HG02970 (cell line): ENCODE measurements at regions not wholly inside any gene's neighbourhood (a gene's known extent, or its start where the extent isn't known, plus 50 kb on each side); places are given as distances from the start of the nearest gene placed in this dataset.

Experiments
- ATAC-seq: cut with Tn5 transposase; IDR thresholded peaks from one replicate; pipeline ENCODE4 v1.9.1; 2021; ENCODE audit warnings: mild to moderate bottlenecking, moderate library complexity, moderate number of reproducible peaks; ENCODE audit not compliant: unreplicated experiment, low FRiP score

DNA sequence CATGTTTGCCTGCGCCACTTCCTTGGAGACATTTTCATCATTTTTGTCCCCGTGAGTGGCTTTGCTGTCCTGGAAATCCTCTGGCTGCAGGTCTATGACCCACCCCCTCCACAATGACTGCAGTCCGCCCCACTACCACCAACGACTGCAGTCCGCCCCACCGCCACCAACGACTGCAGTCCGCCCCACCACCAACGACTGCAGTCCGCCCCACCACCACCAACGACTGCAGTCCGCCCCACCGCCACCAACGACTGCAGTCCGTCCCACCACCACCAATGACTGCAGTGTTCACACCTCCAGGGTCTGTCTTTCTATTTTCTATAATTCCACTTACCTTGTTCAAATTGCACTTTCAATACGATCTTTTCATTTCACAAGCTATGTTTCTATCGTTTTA, 820.7 kb upstream of the SALL3 start:
- ATAC-seq: no peak

DNA sequence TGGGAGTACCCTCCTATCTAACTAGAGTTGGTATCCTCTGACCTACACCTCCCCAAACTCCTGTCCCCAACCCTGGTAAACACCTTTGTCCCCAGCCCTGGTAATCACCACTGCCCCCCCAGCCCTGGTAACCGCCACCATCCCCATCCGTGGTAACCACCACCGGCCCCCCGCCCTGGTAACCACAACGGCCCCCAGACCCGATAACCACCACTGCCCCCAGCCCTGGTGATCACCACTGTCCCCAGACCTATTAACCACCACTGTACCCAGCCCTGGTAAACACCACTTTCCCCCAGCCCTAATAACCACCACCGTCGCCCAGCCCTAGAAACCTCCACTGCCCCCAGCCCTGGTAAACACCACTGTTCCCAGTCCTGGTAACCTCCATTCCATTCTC, 820.2 kb upstream of the SALL3 start:
- ATAC-seq: no peak

DNA sequence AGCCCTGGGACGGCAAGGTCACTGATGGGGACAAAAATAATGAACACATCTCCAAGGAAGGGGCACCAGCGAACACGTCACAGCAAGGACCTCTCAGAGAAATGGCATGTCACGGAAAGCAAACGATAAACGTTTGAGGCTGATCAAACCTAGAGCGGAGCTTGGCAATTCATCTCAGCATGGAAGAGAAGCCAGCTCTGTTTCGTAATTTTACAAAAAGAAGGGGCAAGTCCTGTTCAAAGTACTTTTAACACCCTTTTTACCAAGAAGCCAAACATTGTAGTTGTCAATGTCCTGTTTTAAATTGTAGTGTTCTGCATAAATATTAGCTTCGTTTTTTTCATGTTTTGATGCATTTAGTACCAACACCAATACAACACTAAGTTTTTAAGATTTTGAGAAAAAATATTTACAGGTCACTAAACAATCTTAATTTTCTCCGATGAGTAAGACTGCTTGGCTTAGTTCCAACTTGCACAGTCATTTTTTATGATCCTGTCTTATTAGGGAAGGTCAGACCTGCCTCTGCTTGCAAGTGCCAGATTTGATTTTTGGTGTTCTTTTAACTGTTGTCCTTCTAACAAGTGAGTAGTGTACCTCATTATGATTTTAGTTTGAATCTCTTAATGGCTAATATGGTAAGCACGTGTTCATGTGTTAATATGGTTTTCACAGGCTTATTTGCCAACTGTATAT, 818.5 kb upstream of the SALL3 start:
- no peak for ATAC-seq

- ATAC-seq: no peak
Observed at GRCh38 chr18:78165525-78165924, 814.1 kb upstream of the SALL3 start.

- ATAC-seq: no peak
Observed at GRCh38 chr18:78168526-78168925, 811.1 kb upstream of the SALL3 start.

DNA sequence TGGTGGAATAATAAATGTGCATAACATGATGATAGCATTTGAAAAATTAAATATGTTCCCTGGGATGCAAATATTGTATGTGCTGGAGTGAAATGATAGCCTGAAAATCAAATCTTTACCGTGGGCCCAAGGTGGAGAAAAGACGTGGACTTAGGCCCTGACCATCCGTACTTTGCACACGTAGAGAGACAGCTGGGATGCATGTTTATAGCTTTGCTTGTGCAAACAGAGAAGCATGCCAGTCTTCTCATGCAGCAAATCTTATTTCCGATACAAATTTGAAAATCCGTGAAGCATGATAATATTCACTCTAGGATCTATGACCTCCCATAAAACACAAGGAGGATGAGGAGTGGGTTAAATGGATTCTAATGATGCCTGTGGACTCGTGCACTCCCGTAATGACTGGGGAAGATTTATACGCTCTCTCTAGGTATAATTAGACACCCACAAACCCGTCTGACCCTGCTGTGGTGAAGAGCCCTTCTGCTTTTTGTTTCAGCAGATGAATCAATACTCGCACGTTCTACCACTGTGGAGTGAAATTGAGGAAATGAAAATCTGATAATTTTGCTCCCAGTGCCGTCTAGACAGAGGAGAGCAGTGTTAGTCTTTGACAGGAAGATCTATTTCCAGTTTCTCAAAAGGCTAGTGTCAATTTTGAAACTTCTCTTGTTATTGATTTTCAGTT, 810.3 kb upstream of the SALL3 start:
- ATAC-seq: no peak

GRCh38 chr18:78171954-78172353, 807.7 kb upstream of the SALL3 start:
- no peak for ATAC-seq

GRCh38 chr18:78174737-78175136, 804.9 kb upstream of the SALL3 start:
- no peak for ATAC-seq

DNA sequence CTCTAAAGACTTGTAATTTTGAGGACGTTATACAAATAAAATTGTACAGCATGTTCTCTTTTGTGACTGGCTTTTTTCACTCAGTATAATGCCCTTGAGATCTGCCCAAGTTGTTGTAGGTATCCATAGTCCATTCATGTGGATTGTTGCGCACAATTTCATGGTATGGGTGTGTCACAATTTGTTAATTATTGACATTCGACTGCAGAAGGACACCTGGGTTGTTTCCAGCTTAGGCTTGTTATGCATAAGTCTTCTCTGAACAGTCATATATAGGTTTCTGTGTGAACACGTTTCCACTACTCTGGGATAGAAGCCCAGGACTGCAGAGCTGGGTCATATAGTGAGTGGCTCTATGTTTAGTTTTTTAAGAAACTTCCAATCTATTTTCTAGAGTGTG, 800.8 kb upstream of the SALL3 start:
- ATAC-seq: no peak

DNA sequence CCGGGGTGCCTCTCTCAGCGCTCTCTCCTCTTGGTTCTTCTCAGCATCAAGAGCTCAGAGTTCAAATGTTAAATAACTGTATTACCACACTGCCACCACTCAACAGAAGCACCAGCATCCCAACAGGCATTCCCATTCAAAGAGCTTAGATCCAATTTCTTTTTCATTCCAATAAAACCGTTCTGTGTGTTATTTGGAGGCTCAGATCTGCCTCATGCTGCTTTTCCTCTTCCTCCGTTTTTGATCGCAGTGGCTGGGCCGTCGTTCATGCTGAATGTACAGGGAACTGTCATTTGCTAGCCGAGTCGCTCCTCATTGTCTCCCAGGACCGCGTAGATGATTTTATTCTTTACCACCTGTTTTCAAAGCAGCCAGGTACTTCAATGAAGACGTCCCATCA, 798.9 kb upstream of the SALL3 start:
- ATAC-seq: no peak

DNA sequence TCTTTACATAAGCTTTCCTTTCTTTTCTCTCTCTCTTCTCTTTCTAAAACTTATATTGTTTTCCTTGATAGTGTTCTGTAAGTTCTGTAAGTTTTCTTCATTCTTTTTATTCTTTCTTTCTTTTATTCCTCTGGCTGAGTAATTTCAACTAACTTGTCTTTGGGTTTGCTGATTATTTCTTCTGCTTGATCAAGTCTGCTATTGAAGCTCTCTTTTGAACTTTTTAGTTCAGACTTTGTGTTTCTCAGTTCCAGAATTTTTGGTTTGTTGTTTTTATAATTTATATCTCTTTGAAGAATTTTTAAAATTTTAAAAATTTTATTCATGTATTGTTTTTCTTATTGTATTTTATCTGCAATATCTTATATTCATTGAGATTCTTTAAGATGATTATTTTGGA, 795.8 kb upstream of the SALL3 start:
- no peak for ATAC-seq

- no peak for ATAC-seq
Observed at GRCh38 chr18:78191276-78191675, 788.3 kb upstream of the SALL3 start.

DNA sequence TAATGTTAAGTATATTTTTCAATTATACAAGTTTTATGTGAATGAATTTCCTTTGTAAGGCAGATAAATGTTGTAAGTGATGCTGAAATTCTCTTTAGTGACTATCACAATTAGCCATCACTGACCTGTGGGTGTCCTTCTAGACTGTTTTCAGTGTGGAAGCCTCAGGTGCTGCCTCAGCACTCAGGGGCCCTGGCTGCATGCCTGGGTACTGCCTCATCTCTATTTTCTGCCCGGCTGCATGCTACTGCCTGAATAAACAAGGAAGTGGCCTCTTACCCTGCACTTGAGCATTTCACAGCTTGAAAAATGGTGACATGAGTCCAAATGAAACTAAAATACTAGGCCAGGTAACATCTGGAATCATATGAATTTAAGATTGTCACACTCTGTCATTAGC, 787.6 kb upstream of the SALL3 start:
- no peak for ATAC-seq

- no peak for ATAC-seq
Observed at GRCh38 chr18:78196280-78196679, 783.3 kb upstream of the SALL3 start.

DNA sequence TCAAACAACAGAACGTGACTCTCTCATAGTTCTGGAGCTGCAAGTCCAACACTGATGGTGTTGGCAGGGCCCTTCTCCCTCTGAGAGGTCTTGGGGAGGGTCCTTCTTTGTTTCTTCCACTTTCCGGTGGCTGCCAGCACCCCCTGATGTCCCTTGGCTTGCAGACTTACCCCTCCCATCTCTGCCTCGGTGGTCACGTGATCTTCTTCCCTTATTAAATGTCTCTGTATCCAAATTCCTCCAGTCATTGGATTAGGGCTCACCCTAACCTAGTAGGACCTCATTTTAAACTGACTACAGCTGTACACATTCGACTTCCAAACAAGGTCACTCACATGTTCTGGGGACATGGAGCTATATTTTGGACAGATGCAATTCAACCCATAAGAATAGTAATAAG, 780.6 kb upstream of the SALL3 start:
- ATAC-seq: no peak

- ATAC-seq: no peak
Observed at GRCh38 chr18:78199611-78200010, 780.0 kb upstream of the SALL3 start.

DNA sequence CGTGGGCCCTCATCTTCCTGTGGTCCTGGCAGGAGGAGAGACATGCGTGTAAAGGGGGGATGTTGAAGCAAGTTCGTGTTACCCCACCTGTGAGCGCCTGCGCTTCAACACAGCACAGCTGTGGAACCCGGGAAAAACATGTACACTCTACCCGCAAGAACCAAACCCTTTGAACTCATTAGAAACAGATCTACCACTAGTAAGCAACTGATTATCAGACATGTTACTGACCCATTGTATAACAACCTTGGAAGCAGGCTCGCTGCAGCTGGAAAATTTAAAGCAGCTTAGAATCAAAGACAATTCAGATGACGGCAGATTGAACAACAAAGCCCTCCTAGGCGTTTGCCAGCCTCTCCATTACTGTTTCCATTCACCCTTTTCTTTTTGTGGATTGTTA, 771.7 kb upstream of the SALL3 start:
- no peak for ATAC-seq

GRCh38 chr18:78208461-78208860, 771.2 kb upstream of the SALL3 start:
- no peak for ATAC-seq

DNA sequence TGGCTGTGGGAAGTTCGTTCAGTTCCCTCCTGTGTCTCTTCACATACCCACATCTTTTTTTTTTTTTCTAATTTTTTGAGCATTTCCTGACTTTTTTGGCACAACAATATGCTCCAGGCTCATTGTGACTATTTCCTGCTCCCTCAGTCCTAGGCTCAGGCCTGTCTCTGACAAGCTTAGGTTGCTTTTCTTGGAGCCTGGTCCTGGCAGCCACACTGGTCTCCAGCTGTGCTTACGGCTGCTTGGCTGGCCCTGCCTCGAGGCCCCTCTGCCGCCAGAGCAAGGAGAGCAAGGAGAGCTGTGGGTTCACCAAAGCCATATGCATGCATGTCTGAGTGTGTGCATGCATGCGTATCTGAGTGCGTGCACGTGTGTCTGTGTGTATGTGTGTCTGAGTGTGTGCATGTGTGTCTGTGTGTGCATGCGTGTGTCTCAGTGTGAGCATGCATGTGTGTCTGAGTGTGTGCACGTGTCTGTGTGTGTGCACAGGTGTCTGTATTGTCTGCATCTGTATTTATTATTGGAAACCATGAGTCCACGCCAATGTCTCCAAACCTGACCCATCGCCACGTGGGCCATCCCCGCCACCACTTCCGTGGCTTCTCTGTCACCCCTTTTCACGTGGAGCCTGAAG, 766.1 kb upstream of the SALL3 start:
- ATAC-seq: no peak

DNA sequence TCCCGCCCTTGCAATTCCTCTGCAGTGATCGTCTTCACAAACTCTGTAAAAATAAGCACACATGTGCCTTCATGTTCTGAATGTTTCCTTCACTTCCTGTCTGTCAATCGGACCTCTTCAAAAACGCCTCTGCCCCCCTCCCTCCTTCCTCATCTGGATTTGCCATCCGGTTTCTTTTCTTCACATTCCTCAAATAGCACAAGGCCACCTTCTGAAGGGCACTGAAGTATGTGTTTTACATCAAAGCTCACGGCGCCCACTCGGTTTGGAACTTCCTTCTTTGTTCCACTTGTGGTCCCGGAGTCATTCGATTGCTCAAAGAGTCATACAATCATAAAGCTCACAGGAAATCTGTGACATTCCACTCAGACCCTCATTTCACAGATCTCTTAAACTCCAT, 758.1 kb upstream of the SALL3 start:
- no peak for ATAC-seq

DNA sequence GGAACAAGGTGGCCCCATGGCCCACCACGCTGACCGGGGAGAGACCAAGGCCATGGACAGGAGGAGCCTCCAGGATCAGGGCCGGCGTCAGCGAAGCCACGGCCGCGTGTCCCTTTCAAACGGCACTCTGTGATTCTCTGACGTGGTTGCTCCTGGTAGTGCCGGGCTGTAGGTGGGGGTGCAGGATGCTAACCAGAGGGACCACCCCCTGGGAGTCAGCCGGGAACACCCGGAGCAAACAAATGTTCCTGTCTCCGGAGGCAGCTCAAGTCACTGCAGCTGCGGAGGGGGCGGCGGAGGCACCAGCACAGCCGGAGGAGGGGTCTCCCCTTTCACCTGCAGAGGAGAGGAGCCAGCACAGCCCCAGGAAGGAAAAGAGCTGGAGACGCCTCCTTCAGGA, 750.6 kb upstream of the SALL3 start:
- no peak for ATAC-seq

DNA sequence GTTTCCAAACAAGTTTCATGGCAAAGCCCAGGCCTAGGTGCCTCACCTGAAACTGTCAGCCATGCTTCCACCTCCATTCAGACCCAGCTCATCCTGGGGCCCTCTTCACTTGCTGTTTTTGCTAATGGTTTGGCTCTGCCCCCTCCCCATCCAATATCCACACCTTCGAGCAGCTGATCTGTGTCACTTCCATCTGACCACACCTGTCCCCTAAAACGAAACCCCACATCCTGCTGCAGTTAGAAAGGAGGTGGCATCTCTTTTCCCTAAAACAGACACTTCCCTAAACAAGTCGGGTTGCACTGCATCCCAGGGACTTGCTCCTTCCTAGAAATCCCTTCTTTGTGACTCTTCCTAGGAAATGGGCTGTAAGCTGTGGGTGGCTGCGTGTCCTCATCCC, 748.7 kb upstream of the SALL3 start:
- ATAC-seq: no peak
